Sigmoid colon (tissue), 4 donors: ENCODE measurements at regions not wholly inside any gene's neighbourhood (a gene's known extent, or its start where the extent isn't known, plus 50 kb on each side); places are given as distances from the start of the nearest gene placed in this dataset.

ENCODE experiments used
- CTCF ChIP-seq, 4 experiments: fragments of 450-650 bp in 3 of 4; fragments of 200-600 bp in 1 of 4; IDR thresholded peaks; one replicate each; pipeline ENCODE4 v1.5.1; 2016 to 2019; ENCODE audit warnings: antibody characterized with exemption in 4 of 4, mild to moderate bottlenecking in 3 of 4, moderate library complexity in 2 of 4
- EP300 ChIP-seq, 4 donors: sonication (generic); formaldehyde crosslinking; IDR thresholded peaks; one replicate each; pipeline ENCODE4 v1.6.1; 2017; ENCODE audit warnings: antibody characterized with exemption in 4 of 4
- POLR2AphosphoS5 ChIP-seq, 4 donors: sonication (generic); formaldehyde crosslinking; IDR thresholded peaks; one replicate each; pipeline ENCODE4 v1.6.1; 2017; ENCODE audit warnings: antibody characterized with exemption in 4 of 4

- TF ChIP-seq POLR2AphosphoS5 (IDR thresholded peaks at IDR 0.05), result no peak
- no peak for TF ChIP-seq CTCF (IDR thresholded peaks at IDR 0.05)
- TF ChIP-seq EP300 (IDR thresholded peaks at IDR 0.05), result no peak
These were observed 173.9 kb upstream of the S100G start for GRCh38 chrX:16476009-16476408.
